ENCODE measurements at regions not wholly inside any gene's neighbourhood (a gene's known extent, or its start where the extent isn't known, plus 50 kb on each side); places are given as distances from the start of the nearest gene placed in this dataset.

GRCh38 chr6:155964544-155964943 is 508.9 kb upstream of the NOX3 start:
- Histone ChIP-seq H3K27me3 (ENCODE audit: control insufficient read depth, insufficient read depth, low read length) (no peaks in the 10 kb centered on the region), H3K9ac (ENCODE audit: low read length) (no peak overlapping the region), H3K27ac (ENCODE audit: low read depth, low read length) (no peak overlapping the region), H3K36me3 (ENCODE audit: control insufficient read depth, insufficient read depth, low read length) (no peaks in the 10 kb centered on the region), H3K4me1 (ENCODE audit: control insufficient read depth, insufficient read depth, low read length) (no peaks in the 10 kb centered on the region), H3K4me3 (ENCODE audit: low read length) (no peak overlapping the region)

GRCh38 chr6:155962276-155962675 is 506.6 kb upstream of the NOX3 start:
- Histone ChIP-seq H3K27ac (ENCODE audit: low read depth, low read length) (no peak overlapping the region), H3K9ac (ENCODE audit: low read length) (no peak overlapping the region), H3K27me3 (ENCODE audit: control insufficient read depth, insufficient read depth, low read length) (no peaks in the 10 kb centered on the region), H3K4me1 (ENCODE audit: control insufficient read depth, insufficient read depth, low read length) (no peaks in the 10 kb centered on the region), H3K36me3 (ENCODE audit: control insufficient read depth, insufficient read depth, low read length) (no peaks in the 10 kb centered on the region), H3K4me3 (ENCODE audit: low read length) (no peak overlapping the region)

- no peaks in the 10 kb centered on the region for H3K27me3 ChIP-seq (ENCODE audit: control insufficient read depth, insufficient read depth, low read length)
- no peak overlapping the region for H3K9ac ChIP-seq (ENCODE audit: low read length)
- no peak overlapping the region for H3K27ac ChIP-seq (ENCODE audit: low read depth, low read length)
- no peak overlapping the region for H3K4me3 ChIP-seq (ENCODE audit: low read length)
- no peaks in the 10 kb centered on the region for H3K4me1 ChIP-seq (ENCODE audit: control insufficient read depth, insufficient read depth, low read length)
- H3K36me3 ChIP-seq (ENCODE audit: control insufficient read depth, insufficient read depth, low read length) = no peaks in the 10 kb centered on the region
Measured at GRCh38 chr6:155959898-155960495, 504.4 kb upstream of the NOX3 start.

GRCh38 chr6:155958550-155958949 is 502.9 kb upstream of the NOX3 start:
- Histone ChIP-seq H3K27me3 (ENCODE audit: control insufficient read depth, insufficient read depth, low read length) (no peaks in the 10 kb centered on the region), H3K4me3 (ENCODE audit: low read length) (no peak overlapping the region), H3K27ac (ENCODE audit: low read depth, low read length) (no peak overlapping the region), H3K9ac (ENCODE audit: low read length) (no peak overlapping the region), H3K36me3 (ENCODE audit: control insufficient read depth, insufficient read depth, low read length) (no peaks in the 10 kb centered on the region), H3K4me1 (ENCODE audit: control insufficient read depth, insufficient read depth, low read length) (no peaks in the 10 kb centered on the region)

- H3K9ac ChIP-seq (ENCODE audit: low read length) = no peak overlapping the region
- H3K27me3 ChIP-seq (ENCODE audit: control insufficient read depth, insufficient read depth, low read length) = no peaks in the 10 kb centered on the region
- no peaks in the 10 kb centered on the region for H3K36me3 ChIP-seq (ENCODE audit: control insufficient read depth, insufficient read depth, low read length)
- no peak overlapping the region for H3K27ac ChIP-seq (ENCODE audit: low read depth, low read length)
- H3K4me1 ChIP-seq (ENCODE audit: control insufficient read depth, insufficient read depth, low read length) = no peaks in the 10 kb centered on the region
- H3K4me3 ChIP-seq (ENCODE audit: low read length) = no peak overlapping the region
Measured at GRCh38 chr6:155955038-155955437, 499.4 kb upstream of the NOX3 start.

- H3K36me3 ChIP-seq (ENCODE audit: control insufficient read depth, insufficient read depth, low read length) = no peaks in the 10 kb centered on the region
- H3K27me3 ChIP-seq (ENCODE audit: control insufficient read depth, insufficient read depth, low read length) = no peaks in the 10 kb centered on the region
- H3K4me1 ChIP-seq (ENCODE audit: control insufficient read depth, insufficient read depth, low read length) = no peaks in the 10 kb centered on the region
- no peak overlapping the region for H3K27ac ChIP-seq (ENCODE audit: low read depth, low read length)
- H3K9ac ChIP-seq (ENCODE audit: low read length) = no peak overlapping the region
- no peak overlapping the region for H3K4me3 ChIP-seq (ENCODE audit: low read length)
Measured at GRCh38 chr6:155954149-155954548, 498.5 kb upstream of the NOX3 start.

GRCh38 chr6:155949256-155949655 is 493.6 kb upstream of the NOX3 start:
- Histone ChIP-seq H3K27me3 (ENCODE audit: control insufficient read depth, insufficient read depth, low read length) (no peaks in the 10 kb centered on the region), H3K4me3 (ENCODE audit: low read length) (no peak overlapping the region), H3K4me1 (ENCODE audit: control insufficient read depth, insufficient read depth, low read length) (no peaks in the 10 kb centered on the region), H3K36me3 (ENCODE audit: control insufficient read depth, insufficient read depth, low read length) (no peaks in the 10 kb centered on the region), H3K9ac (ENCODE audit: low read length) (no peak overlapping the region), H3K27ac (ENCODE audit: low read depth, low read length) (no peak overlapping the region)

GRCh38 chr6:155946860-155947259 is 491.2 kb upstream of the NOX3 start:
- H3K4me3 ChIP-seq (ENCODE audit: low read length) = no peak overlapping the region
- H3K9ac ChIP-seq (ENCODE audit: low read length) = no peak overlapping the region
- H3K27me3 ChIP-seq (ENCODE audit: control insufficient read depth, insufficient read depth, low read length) = no peaks in the 10 kb centered on the region
- no peaks in the 10 kb centered on the region for H3K4me1 ChIP-seq (ENCODE audit: control insufficient read depth, insufficient read depth, low read length)
- no peaks in the 10 kb centered on the region for H3K36me3 ChIP-seq (ENCODE audit: control insufficient read depth, insufficient read depth, low read length)
- H3K27ac ChIP-seq (ENCODE audit: low read depth, low read length) = no peak overlapping the region

GRCh38 chr6:155943635-155944034 is 488.0 kb upstream of the NOX3 start:
- no peaks in the 10 kb centered on the region for H3K36me3 ChIP-seq (ENCODE audit: control insufficient read depth, insufficient read depth, low read length)
- no peak overlapping the region for H3K27ac ChIP-seq (ENCODE audit: low read depth, low read length)
- H3K9ac ChIP-seq (ENCODE audit: low read length) = no peak overlapping the region
- no peaks in the 10 kb centered on the region for H3K4me1 ChIP-seq (ENCODE audit: control insufficient read depth, insufficient read depth, low read length)
- H3K4me3 ChIP-seq (ENCODE audit: low read length) = no peak overlapping the region
- H3K27me3 ChIP-seq (ENCODE audit: control insufficient read depth, insufficient read depth, low read length) = no peaks in the 10 kb centered on the region

- no peaks in the 10 kb centered on the region for H3K36me3 ChIP-seq (ENCODE audit: control insufficient read depth, insufficient read depth, low read length)
- H3K4me1 ChIP-seq (ENCODE audit: control insufficient read depth, insufficient read depth, low read length) = no peaks in the 10 kb centered on the region
- no peak overlapping the region for H3K27ac ChIP-seq (ENCODE audit: low read depth, low read length)
- no peak overlapping the region for H3K9ac ChIP-seq (ENCODE audit: low read length)
- H3K27me3 ChIP-seq (ENCODE audit: control insufficient read depth, insufficient read depth, low read length) = no peaks in the 10 kb centered on the region
- no peak overlapping the region for H3K4me3 ChIP-seq (ENCODE audit: low read length)
Measured at GRCh38 chr6:155939253-155939652, 483.6 kb upstream of the NOX3 start.

GRCh38 chr6:155936551-155936950 is 480.9 kb upstream of the NOX3 start:
- H3K4me1 ChIP-seq (ENCODE audit: control insufficient read depth, insufficient read depth, low read length) = no peaks in the 10 kb centered on the region
- H3K27ac ChIP-seq (ENCODE audit: low read depth, low read length) = no peak overlapping the region
- H3K36me3 ChIP-seq (ENCODE audit: control insufficient read depth, insufficient read depth, low read length) = no peaks in the 10 kb centered on the region
- no peaks in the 10 kb centered on the region for H3K27me3 ChIP-seq (ENCODE audit: control insufficient read depth, insufficient read depth, low read length)
- no peak overlapping the region for H3K4me3 ChIP-seq (ENCODE audit: low read length)
- H3K9ac ChIP-seq (ENCODE audit: low read length) = no peak overlapping the region

- H3K9ac ChIP-seq (ENCODE audit: low read length) = no peak overlapping the region
- H3K27me3 ChIP-seq (ENCODE audit: control insufficient read depth, insufficient read depth, low read length) = no peaks in the 10 kb centered on the region
- H3K36me3 ChIP-seq (ENCODE audit: control insufficient read depth, insufficient read depth, low read length) = no peaks in the 10 kb centered on the region
- no peaks in the 10 kb centered on the region for H3K4me1 ChIP-seq (ENCODE audit: control insufficient read depth, insufficient read depth, low read length)
- no peak overlapping the region for H3K27ac ChIP-seq (ENCODE audit: low read depth, low read length)
- no peak overlapping the region for H3K4me3 ChIP-seq (ENCODE audit: low read length)
Measured at GRCh38 chr6:155936127-155936526, 480.5 kb upstream of the NOX3 start.

- Histone ChIP-seq H3K36me3 (ENCODE audit: control insufficient read depth, insufficient read depth, low read length) (no peaks in the 10 kb centered on the region), H3K27me3 (ENCODE audit: control insufficient read depth, insufficient read depth, low read length) (no peaks in the 10 kb centered on the region), H3K4me1 (ENCODE audit: control insufficient read depth, insufficient read depth, low read length) (no peaks in the 10 kb centered on the region), H3K9ac (ENCODE audit: low read length) (no peak overlapping the region), H3K4me3 (ENCODE audit: low read length) (no peak overlapping the region), H3K27ac (ENCODE audit: low read depth, low read length) (no peak overlapping the region)
Measured at GRCh38 chr6:155916846-155917624, 461.4 kb upstream of the NOX3 start.
